ENCODE measurements at regions not wholly inside any gene's neighbourhood (a gene's known extent, or its start where the extent isn't known, plus 50 kb on each side); places are given as distances from the start of the nearest gene placed in this dataset.

GRCh38 chr19:31761281-31761913 is 412.2 kb upstream of the TSHZ3 start:
- no peak for ATAC-seq
- Histone ChIP-seq H3K9me3 (peaks cover 0 to 4% (median 0%) of the 10 kb centered on the region in 3 donors), H3K4me3 (no peak overlapping the region), H3K27ac (no peak overlapping the region), H3K36me3 (no peaks in the 10 kb centered on the region), H3K27me3 (no peaks in the 10 kb centered on the region), H3K4me1 (no peaks in the 10 kb centered on the region)
- WGBS, 2 donors (ENCODE audit: low coverage in 1 of 2) = 65% methylated on average over 10 of the region's 15 CpGs; no CpG with 5 or more reads in 1 of the 2 donors
- TF ChIP-seq EP300 (IDR thresholded peaks at IDR 0.05) = no peak
- TF ChIP-seq CTCF (IDR thresholded peaks at IDR 0.05) = no peak
- no peak for TF ChIP-seq POLR2A (IDR thresholded peaks at IDR 0.05)
- TF ChIP-seq POLR2AphosphoS5 (IDR thresholded peaks at IDR 0.05) = no peak

DNA sequence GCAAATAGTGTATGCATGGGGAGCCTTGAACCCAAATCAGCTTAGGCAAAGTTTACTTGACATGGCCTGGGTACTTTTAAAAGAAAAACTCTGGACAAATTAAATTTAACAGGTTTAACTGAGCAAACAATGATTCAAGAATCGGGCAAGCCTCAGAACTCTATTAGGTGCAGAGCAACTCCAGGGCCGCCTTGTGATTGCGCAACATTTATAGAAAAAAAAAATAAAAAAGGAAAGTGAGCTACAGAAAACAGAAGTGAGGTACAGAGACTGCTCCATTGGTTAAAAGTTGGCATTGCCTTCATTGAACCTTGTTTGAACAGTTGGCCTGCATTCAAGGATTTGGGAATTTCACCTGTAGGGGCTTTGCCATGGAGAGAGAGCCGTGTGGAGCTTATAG is 421.0 kb upstream of the TSHZ3 start:
- TF ChIP-seq POLR2A (IDR thresholded peaks at IDR 0.05) (no peak), EP300 (IDR thresholded peaks at IDR 0.05) (no peak), CTCF (IDR thresholded peaks at IDR 0.05) (no peak), POLR2AphosphoS5 (IDR thresholded peaks at IDR 0.05) (no peak)
- H3K27ac ChIP-seq = no peak overlapping the region
- H3K9me3 ChIP-seq = no peaks in the 10 kb centered on the region
- no peak for ATAC-seq
- H3K36me3 ChIP-seq = no peaks in the 10 kb centered on the region
- 79 to 86% methylated on average over 3 to 4 of the region's 4 CpGs for WGBS, 2 donors (ENCODE audit: low coverage in 1 of 2)
- H3K4me3 ChIP-seq = no peak overlapping the region
- no peaks in the 10 kb centered on the region for H3K4me1 ChIP-seq
- no peaks in the 10 kb centered on the region for H3K27me3 ChIP-seq

DNA sequence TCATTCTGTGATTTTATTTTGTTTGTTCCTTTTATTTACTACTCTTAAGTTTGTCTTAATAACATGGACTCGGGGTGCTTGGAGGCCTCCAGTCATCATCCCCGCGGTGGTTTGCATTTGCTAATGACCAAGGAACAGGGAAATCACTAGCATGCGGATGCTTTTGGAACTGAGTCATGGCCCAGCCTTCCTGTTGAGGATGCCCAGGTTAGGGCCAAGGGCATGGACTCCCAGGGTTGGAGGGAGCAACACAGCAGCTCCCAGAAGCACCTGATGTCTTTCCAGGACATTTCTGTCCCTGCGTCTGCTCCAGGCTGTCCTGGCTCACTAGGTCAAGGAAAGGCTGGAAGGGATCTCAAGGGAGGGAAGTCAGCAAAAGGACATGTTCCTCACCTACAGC is 423.7 kb upstream of the TSHZ3 start:
- no peak overlapping the region for H3K4me3 ChIP-seq
- no peaks in the 10 kb centered on the region for H3K36me3 ChIP-seq
- ATAC-seq = no peak
- no peaks in the 10 kb centered on the region for H3K9me3 ChIP-seq
- H3K4me1 ChIP-seq = no peaks in the 10 kb centered on the region
- TF ChIP-seq CTCF (IDR thresholded peaks at IDR 0.05) (no peak), POLR2AphosphoS5 (IDR thresholded peaks at IDR 0.05) (no peak)
- H3K27ac ChIP-seq = no peak overlapping the region
- no peaks in the 10 kb centered on the region for H3K27me3 ChIP-seq
- WGBS, 2 donors (ENCODE audit: low coverage in 1 of 2) = 84 to 97% methylated on average over 4 of the region's 5 CpGs

DNA sequence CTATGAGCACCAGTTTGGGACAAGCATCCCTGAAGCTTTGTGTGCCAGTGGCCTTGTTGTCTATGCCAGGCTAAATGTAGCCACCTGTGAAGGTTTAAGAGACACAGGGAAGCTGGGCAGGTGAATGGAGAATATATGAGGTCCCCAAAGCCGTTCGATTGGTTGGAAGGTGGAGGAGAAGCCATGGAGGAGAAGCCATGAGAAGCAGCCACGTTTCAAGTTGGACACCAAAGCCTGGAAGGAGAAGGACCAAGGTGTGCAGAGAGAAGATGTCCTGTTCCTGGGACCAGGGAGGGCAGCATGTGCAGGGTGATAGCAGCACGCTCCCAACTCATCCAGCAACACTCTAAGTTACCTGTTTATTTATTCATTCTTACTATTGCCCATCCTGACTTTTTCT is 432.3 kb upstream of the TSHZ3 start:
- Histone ChIP-seq H3K4me1 (no peaks in the 10 kb centered on the region), H3K9me3 (no peaks in the 10 kb centered on the region), H3K36me3 (no peaks in the 10 kb centered on the region), H3K27me3 (no peaks in the 10 kb centered on the region), H3K27ac (no peak overlapping the region), H3K4me3 (no peak overlapping the region)
- WGBS, 2 donors (ENCODE audit: low coverage in 1 of 2) = 81 to 100% methylated on average over 1 to 4 of the region's 4 CpGs
- no peak for ATAC-seq
- TF ChIP-seq POLR2A (IDR thresholded peaks at IDR 0.05) (no peak), POLR2AphosphoS5 (IDR thresholded peaks at IDR 0.05) (no peak), CTCF (IDR thresholded peaks at IDR 0.05) (no peak), EP300 (IDR thresholded peaks at IDR 0.05) (no peak)

DNA sequence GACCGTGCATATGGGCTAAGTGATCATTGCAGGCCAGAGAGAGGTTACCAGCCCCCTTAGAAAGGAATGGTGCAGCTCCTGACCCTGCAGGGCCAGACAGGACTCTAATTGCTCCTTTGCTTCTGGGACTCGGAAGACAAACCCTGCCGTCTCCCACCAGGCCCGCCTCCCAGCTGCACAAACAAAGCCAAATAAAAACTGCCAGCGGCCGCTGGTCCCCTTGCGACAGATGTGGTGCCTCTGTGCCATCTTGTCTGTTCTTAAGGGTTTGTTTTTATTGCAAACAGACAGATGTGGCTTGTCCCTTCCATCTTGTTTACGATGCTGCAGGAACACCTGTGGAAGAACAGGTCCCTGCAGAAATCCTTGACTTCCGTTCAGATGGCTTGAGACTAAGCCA is 434.4 kb upstream of the TSHZ3 start:
- no peaks in the 10 kb centered on the region for H3K36me3 ChIP-seq
- H3K9me3 ChIP-seq = no peaks in the 10 kb centered on the region
- no peak overlapping the region for H3K27ac ChIP-seq
- ATAC-seq = no peak
- H3K27me3 ChIP-seq = no peaks in the 10 kb centered on the region
- H3K4me3 ChIP-seq = no peak overlapping the region
- H3K4me1 ChIP-seq = no peaks in the 10 kb centered on the region
- TF ChIP-seq CTCF (IDR thresholded peaks at IDR 0.05) (no peak), POLR2A (IDR thresholded peaks at IDR 0.05) (no peak), POLR2AphosphoS5 (IDR thresholded peaks at IDR 0.05) (no peak), EP300 (IDR thresholded peaks at IDR 0.05) (no peak)
- 60% methylated on average over 5 of the region's 9 CpGs; no CpG with 5 or more reads in 1 of the 2 donors for WGBS, 2 donors (ENCODE audit: low coverage in 1 of 2)

Measured in gastroesophageal sphincter (tissue), 4 donors.